ENCODE measurements at regions not wholly inside any gene's neighbourhood (a gene's known extent, or its start where the extent isn't known, plus 50 kb on each side); places are given as distances from the start of the nearest gene placed in this dataset.

DNA sequence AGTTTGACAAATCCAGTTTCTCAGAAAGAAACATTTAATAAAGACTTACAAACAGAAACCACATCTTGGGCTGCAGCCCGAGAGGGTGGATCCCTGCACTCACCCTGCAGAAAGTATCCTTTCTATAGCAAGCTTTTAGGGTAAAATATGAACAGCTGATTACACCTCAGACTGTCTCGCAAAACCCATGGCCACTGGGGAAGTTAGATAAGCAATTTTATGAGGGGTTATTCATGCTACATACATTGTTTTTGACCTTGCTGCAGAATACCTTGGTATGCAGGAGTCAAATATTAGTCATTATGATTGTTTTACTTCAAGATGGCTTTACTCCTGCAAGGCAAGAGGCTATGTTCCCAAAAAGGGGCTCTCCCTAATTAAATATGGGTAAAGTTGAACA, 126.9 kb downstream of the OR2B2 start:
- TF ChIP-seq, protein P1, sequence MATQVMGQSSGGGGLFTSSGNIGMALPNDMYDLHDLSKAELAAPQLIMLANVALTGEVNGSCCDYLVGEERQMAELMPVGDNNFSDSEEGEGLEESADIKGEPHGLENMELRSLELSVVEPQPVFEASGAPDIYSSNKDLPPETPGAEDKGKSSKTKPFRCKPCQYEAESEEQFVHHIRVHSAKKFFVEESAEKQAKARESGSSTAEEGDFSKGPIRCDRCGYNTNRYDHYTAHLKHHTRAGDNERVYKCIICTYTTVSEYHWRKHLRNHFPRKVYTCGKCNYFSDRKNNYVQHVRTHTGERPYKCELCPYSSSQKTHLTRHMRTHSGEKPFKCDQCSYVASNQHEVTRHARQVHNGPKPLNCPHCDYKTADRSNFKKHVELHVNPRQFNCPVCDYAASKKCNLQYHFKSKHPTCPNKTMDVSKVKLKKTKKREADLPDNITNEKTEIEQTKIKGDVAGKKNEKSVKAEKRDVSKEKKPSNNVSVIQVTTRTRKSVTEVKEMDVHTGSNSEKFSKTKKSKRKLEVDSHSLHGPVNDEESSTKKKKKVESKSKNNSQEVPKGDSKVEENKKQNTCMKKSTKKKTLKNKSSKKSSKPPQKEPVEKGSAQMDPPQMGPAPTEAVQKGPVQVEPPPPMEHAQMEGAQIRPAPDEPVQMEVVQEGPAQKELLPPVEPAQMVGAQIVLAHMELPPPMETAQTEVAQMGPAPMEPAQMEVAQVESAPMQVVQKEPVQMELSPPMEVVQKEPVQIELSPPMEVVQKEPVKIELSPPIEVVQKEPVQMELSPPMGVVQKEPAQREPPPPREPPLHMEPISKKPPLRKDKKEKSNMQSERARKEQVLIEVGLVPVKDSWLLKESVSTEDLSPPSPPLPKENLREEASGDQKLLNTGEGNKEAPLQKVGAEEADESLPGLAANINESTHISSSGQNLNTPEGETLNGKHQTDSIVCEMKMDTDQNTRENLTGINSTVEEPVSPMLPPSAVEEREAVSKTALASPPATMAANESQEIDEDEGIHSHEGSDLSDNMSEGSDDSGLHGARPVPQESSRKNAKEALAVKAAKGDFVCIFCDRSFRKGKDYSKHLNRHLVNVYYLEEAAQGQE (IDR thresholded peaks at IDR 0.05; ENCODE audit: insufficient read depth in 1 of 2, low read depth in 2 of 2, low read length in 2 of 2) = no peak
- TF ChIP-seq POLR2AphosphoS5 (IDR thresholded peaks at IDR 0.05; ENCODE audit: low read depth, low read length) = no peak
- TF ChIP-seq SIN3A (IDR thresholded peaks at IDR 0.05; ENCODE audit: borderline replicate concordance, insufficient read depth, low read length) = no peak
- no peak for TF ChIP-seq TAF1 (IDR thresholded peaks at IDR 0.05; ENCODE audit: borderline replicate concordance, insufficient read depth, low read length)
- no peak for TF ChIP-seq FOXP2 (optimal IDR thresholded peaks at IDR 0.05; ENCODE audit: borderline replicate concordance, extremely low read depth, extremely low read length, insufficient read depth)
